ENCODE measurements at regions not wholly inside any gene's neighbourhood (a gene's known extent, or its start where the extent isn't known, plus 50 kb on each side); places are given as distances from the start of the nearest gene placed in this dataset.

DNA sequence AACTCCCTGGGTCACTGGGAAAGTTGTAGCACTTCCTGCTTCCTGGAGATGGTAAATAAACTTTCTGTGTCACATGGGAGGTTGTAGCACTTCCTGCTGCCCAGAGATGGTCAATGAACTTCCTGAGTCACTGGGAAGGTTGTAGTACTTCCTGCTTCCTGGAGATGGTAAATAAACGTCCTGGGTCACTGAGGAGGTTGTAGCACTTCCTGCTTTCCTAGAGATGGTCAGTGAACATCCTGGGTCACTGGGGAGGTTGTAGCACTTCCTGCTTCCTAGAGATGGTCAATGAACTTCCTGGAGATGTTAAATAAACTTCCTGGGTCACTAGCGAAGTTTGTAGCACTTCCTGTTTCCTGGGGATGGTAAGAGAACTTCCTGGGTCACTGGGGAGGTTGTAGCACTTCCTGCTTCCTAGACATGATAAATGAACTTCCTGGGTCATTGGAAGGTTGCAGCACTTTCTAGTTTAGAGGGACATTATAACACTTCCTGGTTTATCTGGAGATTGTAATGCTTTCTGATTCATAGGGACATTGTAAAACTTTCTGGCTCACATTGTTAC lies 62.3 kb upstream of the CD99 start:
- TF ChIP-seq, protein P1, sequence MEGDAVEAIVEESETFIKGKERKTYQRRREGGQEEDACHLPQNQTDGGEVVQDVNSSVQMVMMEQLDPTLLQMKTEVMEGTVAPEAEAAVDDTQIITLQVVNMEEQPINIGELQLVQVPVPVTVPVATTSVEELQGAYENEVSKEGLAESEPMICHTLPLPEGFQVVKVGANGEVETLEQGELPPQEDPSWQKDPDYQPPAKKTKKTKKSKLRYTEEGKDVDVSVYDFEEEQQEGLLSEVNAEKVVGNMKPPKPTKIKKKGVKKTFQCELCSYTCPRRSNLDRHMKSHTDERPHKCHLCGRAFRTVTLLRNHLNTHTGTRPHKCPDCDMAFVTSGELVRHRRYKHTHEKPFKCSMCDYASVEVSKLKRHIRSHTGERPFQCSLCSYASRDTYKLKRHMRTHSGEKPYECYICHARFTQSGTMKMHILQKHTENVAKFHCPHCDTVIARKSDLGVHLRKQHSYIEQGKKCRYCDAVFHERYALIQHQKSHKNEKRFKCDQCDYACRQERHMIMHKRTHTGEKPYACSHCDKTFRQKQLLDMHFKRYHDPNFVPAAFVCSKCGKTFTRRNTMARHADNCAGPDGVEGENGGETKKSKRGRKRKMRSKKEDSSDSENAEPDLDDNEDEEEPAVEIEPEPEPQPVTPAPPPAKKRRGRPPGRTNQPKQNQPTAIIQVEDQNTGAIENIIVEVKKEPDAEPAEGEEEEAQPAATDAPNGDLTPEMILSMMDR (IDR thresholded peaks at IDR 0.05) = no peak
- no peak for TF ChIP-seq POLR2A (IDR thresholded peaks at IDR 0.05)
